Kidney (tissue), 13 donors: ENCODE measurements at regions not wholly inside any gene's neighbourhood (a gene's known extent, or its start where the extent isn't known, plus 50 kb on each side); places are given as distances from the start of the nearest gene placed in this dataset.

Experiments used
- DNase-seq, 5 donors: peaks; one replicate each; pipeline ENCODE4 v3.0.0-alpha.2; 2013 to 2020
- FAIRE-seq: peaks from 2 replicates; lab custom pipeline; 2012; peaks lifted over from hg19 to GRCh38; lab: Jason Lieb, UNC
- H3K27ac ChIP-seq, 2 donors: one replicate each; pipeline ENCODE4 v1.7.0; 2013; ENCODE audit warnings: low read depth in 2 of 2, low read length in 2 of 2, inconsistent platforms in 1 of 2
- H3K27me3 ChIP-seq: one replicate; pipeline ENCODE4 v1.7.1; 2013; ENCODE audit warnings: low read length, inconsistent platforms; ENCODE audit not compliant: control insufficient read depth, insufficient read depth
- H3K36me3 ChIP-seq, 3 donors: one replicate each; pipeline versions ENCODE4 v1.7.0 to v1.7.1; 2013; ENCODE audit warnings: low read length in 3 of 3, control low read depth in 1 of 3, inconsistent platforms in 1 of 3; ENCODE audit not compliant: insufficient read depth in 3 of 3, control insufficient read depth in 2 of 3
- H3K4me1 ChIP-seq, 3 donors: one replicate each; pipeline versions ENCODE4 v1.7.0 to v1.7.1; 2013; ENCODE audit warnings: low read length in 3 of 3, inconsistent platforms in 1 of 3, low read depth in 1 of 3; ENCODE audit not compliant: control insufficient read depth in 2 of 3, insufficient read depth in 2 of 3
- H3K4me3 ChIP-seq, 3 donors: one replicate each; pipeline versions ENCODE4 v1.7.0 to v1.8.1; 2013; ENCODE audit warnings: low read length in 3 of 3, control low read depth in 1 of 3, inconsistent platforms in 1 of 3
- H3K9ac ChIP-seq, 3 donors: one replicate each; pipeline versions ENCODE4 v1.7.0 to v1.7.1; 2013; ENCODE audit warnings: low read length in 3 of 3, control low read depth in 1 of 3, inconsistent platforms in 1 of 3
- H3K9me3 ChIP-seq, 3 donors: one replicate each; pipeline versions ENCODE4 v1.7.0 to v1.7.1; 2013; ENCODE audit warnings: low read length in 3 of 3, control low read depth in 1 of 3, inconsistent platforms in 1 of 3; ENCODE audit not compliant: control insufficient read depth in 2 of 3, insufficient read depth in 1 of 3
- CTCF ChIP-seq: IDR thresholded peaks from 3 replicates; pipeline ENCODE4 v1.5.1; 2012; ENCODE audit warnings: mild to moderate bottlenecking, moderate library complexity, borderline replicate concordance; ENCODE audit not compliant: insufficient read depth; ENCODE audit errors: extremely low read depth
- intact Hi-C: fragments of 100-400 bp; cut with DNase I; formaldehyde crosslinking; loops from one replicate; pipeline ENCODE4 v1.11.1; 2022
- donor health status: control.
- donor health status: control.
- donor health status: control.
- donor health status: control.
- donor health status: control.
- donor health status: DM: yes; HTN: yes; CAD: no.
- donor health status: Normal renal cell carcinoma (clear cell type).

GRCh38 chr2:144265654-144266053 lies 254.3 kb downstream of the ZEB2 start:
- intact Hi-C loops: no loop called here
- no peaks in the 10 kb centered on the region for H3K4me1 ChIP-seq
- H3K4me3 ChIP-seq: no peak overlapping the region
- no peak for TF ChIP-seq CTCF
- FAIRE-seq (no peak), DNase-seq (no peak)
- H3K27me3 ChIP-seq: no peaks in the 10 kb centered on the region
- no peak overlapping the region for H3K27ac ChIP-seq
- H3K9me3 ChIP-seq: no peaks in the 10 kb centered on the region
- H3K9ac ChIP-seq: no peak overlapping the region
- H3K36me3 ChIP-seq: no peaks in the 10 kb centered on the region

GRCh38 chr2:144261966-144262365 lies 258.0 kb downstream of the ZEB2 start:
- TF ChIP-seq CTCF: no peak
- H3K27me3 ChIP-seq: no peaks in the 10 kb centered on the region

GRCh38 chr2:144261336-144261735 lies 258.6 kb downstream of the ZEB2 start:
- FAIRE-seq (no peak), DNase-seq (no peak)
- H3K27me3 ChIP-seq: no peaks in the 10 kb centered on the region
- peaks cover 0 to 7% (median 0%) of the 10 kb centered on the region in 3 donors for H3K9me3 ChIP-seq
- no peak for TF ChIP-seq CTCF
- intact Hi-C loops: no loop called here
- no peak overlapping the region for H3K4me3 ChIP-seq
- H3K36me3 ChIP-seq: no peaks in the 10 kb centered on the region
- H3K4me1 ChIP-seq: no peaks in the 10 kb centered on the region
- H3K9ac ChIP-seq: no peak overlapping the region
- H3K27ac ChIP-seq: no peak overlapping the region

More at GRCh38 chr2:144261966-144262365, 258.0 kb downstream of the ZEB2 start:
- Histone ChIP-seq H3K27ac (no peak overlapping the region), H3K9ac (no peak overlapping the region), H3K9me3 (peaks cover 0 to 7% (median 0%) of the 10 kb centered on the region in 3 donors), H3K36me3 (no peaks in the 10 kb centered on the region), H3K4me3 (no peak overlapping the region), H3K4me1 (no peaks in the 10 kb centered on the region)
- intact Hi-C loops: no loop called here
- DNase-seq: no peak
- no peak for FAIRE-seq

- H3K36me3 ChIP-seq: no peaks in the 10 kb centered on the region
- TF ChIP-seq CTCF: no peak
- no peak for FAIRE-seq
- H3K27me3 ChIP-seq: no peaks in the 10 kb centered on the region
- DNase-seq: no peak
- intact Hi-C loops: no loop called here
- no peak overlapping the region for H3K9ac ChIP-seq
- H3K4me3 ChIP-seq: no peak overlapping the region
- H3K9me3 ChIP-seq: peaks cover 0 to 7% (median 0%) of the 10 kb centered on the region in 3 donors
- H3K27ac ChIP-seq: no peak overlapping the region
- H3K4me1 ChIP-seq: no peaks in the 10 kb centered on the region
Measured at GRCh38 chr2:144259332-144259731, 260.6 kb downstream of the ZEB2 start.
